UCSD-AML1 (cell line): ENCODE measurements at regions not wholly inside any gene's neighbourhood (a gene's known extent, or its start where the extent isn't known, plus 50 kb on each side); places are given as distances from the start of the nearest gene placed in this dataset.
"Not testable (repeated sequence)": the region's sequence is repeated elsewhere in the genome, so short reads cannot be mapped to it uniquely, and the experiment has no call there.

Source experiments
- DNase-seq: peaks from one replicate; lab custom pipeline; 2025; ENCODE audit not compliant: unreplicated experiment; lab: John Stamatoyannopoulos, UW

GRCh38 chr5:88622890-88623289, 260.1 kb downstream of the MEF2C start:
- DNase-seq = not testable (repeated sequence)

DNA sequence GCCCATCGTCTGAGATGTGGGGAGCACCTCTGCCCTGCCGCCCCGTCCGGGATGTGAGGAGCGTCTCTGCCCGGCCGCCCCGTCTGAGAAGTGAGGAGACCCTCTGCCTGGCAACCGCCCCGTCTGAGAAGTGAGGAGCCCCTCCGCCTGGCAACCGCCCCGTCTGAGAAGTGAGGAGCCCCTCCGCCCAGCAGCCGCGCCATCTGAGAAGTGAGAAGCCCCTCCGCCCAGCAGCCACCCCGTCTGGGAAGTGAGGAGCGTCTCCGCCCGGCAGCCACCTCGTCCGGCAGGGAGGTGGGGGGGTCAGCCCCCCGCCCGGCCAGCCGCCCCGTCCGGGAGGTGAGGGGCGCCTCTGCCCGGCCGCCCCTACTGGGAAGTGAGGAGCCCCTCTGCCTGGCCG, 267.2 kb downstream of the MEF2C start:
- not testable (repeated sequence) for DNase-seq

DNA sequence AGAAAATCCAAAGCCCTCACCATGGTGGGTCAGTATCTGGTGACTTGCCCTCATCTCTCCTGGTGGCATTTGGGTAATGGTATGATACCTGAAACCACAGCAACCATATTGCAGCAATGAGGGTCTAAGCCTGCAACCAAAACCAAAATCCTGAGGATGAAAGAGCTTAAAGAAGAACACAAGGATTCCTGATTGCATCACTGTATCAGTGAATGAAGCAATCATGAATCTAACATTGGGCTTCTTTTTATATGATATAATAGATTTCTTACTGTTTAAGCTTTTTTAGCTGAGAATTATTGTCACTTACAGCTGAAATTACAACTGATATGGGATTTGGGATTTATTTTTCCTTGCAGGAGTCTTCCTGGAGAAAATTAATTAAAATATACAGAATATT, 269.9 kb downstream of the MEF2C start:
- DNase-seq = no peak

GRCh38 chr5:88610586-88610985, 272.4 kb downstream of the MEF2C start:
- no peak for DNase-seq

- no peak for DNase-seq
Observed at GRCh38 chr5:88607492-88607891, 275.5 kb downstream of the MEF2C start.

DNA sequence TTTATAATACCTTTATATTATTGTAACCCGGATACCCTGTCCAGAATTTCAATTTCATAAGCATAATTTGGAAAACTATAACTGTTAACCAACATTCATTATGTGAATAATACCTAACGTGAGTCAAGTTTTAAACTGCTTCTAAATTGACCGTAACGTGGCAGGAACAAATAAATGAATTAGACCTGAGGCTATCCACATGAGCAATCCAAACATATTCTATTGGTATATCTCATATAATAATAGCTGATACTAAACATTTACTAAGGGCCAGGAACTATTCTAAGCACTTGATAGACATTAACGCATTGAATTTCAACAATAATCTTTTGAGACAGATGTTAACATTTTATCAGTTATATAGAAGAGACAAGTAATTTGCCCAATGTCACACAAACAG, 276.4 kb downstream of the MEF2C start:
- DNase-seq = no peak

- no peak for DNase-seq
Observed at GRCh38 chr5:88606173-88606572, 276.8 kb downstream of the MEF2C start.

DNA sequence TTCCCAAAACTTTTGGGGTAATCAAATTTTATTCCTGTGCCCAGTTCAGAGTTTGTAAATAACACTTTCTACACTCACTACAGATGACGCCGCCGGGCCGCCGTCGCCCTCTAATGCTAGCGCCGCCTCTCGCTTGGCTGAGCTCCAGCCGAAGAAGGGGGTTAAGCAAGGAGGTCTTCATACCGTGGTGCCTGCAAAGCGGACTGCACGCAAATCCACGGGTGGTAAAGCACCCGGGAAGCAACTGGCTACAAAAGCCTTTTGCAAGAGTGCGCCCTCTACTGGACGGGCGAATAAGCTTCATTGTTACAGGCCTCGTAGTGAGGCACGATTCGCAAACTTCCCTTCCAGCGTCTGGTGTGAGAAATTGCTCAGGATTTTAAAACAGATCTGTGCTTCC, 280.4 kb downstream of the MEF2C start:
- DNase-seq = peak; percentile 47

DNA sequence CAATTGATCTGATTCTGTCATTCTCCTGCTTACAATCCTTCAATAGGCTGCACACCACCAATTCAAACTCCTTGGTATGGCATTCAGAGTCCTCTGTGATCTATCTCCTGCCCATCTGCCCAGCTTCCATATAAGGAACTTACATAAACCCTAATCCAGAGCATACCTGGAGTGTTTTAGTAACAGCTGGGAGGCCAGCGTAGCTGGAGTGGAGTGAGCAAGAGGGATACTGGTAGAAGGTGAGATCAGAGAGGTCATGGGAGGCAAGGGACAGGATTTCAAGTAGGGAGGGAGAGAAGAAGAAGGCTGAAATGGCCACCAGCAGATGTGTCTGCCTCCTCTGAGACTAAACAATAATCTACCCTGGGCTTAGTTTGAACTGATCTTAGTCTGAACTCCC, 288.5 kb downstream of the MEF2C start:
- DNase-seq = no peak

DNA sequence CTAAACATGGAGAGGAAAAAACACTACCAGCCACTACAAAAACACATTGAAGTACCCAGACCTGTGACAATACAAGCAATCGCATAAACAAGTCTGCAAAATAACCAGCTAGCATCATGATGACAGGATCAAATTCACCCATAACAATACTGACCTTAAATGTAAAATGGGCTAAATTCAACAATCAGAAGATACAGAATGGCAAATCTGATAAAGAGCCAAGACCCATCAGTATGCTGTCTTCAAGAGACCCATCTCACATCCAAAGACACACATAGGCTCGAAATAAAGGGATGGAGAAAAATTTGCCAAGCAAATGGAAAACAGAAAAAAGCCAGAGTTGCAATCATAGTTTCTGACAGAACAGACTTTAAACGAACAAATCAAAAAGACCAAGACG, 294.4 kb downstream of the MEF2C start:
- DNase-seq = no peak

- no peak for DNase-seq
Observed at GRCh38 chr5:88583471-88583870, 299.5 kb downstream of the MEF2C start.

- DNase-seq = no peak
Observed at GRCh38 chr5:88558366-88558765, 289.7 kb upstream of the TMEM161B start.

DNA sequence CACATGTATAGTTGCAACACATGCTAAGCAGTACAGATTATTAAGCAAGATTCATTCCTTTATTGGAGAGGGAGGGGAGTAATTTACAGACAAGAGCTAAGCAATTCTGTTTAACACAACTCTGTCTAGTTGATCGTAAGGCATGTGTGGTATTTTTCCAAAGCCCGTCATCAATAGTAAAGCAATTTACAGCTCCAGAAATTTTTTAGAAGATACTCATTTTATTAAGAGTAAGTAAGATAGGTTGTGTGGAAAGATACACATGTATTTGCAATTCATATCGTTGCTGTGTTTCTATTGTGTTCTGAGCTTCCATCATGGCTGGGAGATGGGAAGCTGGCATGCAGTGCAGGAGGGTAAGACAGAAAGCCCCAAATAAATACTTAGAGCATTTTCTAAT, 289.2 kb upstream of the TMEM161B start:
- no peak for DNase-seq

DNA sequence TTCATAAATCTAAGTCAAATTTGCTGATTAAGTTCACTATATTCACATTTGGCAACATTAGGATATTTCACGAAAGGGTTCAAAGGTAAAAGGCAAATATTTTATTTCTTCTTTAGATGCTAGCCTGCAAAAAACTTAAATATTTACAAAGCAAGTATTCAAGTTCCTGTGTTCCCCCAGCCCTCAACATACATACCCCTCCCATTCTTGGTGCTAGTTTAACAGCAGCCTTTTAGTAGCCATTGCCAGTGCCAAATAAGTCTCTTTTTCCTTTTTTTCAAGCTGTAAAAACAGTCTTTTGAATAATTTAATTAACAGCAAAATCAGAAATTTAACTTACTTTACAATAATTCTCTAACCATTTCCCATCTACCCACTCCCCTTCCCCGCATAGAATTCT, 288.5 kb upstream of the TMEM161B start:
- no peak for DNase-seq

- DNase-seq = no peak
Observed at GRCh38 chr5:88556406-88556805, 287.8 kb upstream of the TMEM161B start.

DNA sequence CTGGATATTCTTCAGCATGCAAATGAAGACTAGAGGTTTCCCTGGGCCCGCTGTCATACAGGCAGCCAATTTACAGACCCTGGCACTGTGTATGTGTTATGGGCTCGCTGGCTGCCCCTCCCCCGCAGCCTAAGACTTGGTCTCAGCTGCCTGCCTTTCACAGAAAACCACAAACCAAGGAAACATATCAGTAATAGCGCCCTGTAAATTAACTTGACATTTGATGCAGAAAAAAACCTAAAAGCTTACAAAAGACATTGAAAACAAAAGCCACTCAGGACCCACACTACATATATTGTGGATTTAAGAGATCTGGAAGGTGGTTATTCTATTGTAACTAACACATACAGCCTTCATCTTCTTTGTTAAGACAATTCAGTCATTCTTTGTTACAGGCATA, 287.0 kb upstream of the TMEM161B start:
- peak; percentile 5 for DNase-seq

GRCh38 chr5:88553986-88554385, 285.3 kb upstream of the TMEM161B start:
- DNase-seq = no peak

DNA sequence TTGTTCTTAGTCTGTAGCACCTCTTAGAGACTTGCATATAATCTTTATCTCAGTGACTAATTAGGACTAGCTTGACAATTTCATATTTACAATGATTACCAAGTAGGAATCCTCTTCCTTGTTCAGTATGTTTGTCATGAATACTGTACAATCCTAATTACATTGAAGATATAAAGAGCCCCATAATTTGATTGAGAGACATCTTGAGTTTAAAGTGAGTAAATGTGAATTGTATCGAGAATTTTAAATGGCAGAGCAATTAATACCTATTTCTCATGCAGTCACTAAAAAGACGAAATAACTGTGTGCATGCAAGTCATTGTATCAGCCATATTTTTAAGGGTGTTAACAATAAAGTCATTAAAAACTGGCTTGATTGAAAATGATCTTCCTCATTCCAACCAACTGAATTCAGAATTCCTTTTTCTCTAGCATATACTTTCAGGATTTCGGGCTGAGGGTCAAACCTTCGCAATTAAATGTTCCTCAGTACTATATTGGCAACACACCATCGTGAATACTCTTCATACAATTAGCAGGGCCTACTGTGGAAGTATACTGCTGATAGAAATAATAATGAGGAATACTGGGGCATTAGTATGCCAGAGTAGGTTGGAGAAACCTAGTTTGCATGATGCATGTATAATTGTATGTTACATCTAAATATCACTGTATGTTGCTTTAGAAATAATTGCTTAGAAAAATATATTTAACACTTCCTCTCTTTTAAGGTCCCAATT, 284.7 kb upstream of the TMEM161B start:
- DNase-seq = no peak

- DNase-seq = no peak
Observed at GRCh38 chr5:88552426-88552825, 283.8 kb upstream of the TMEM161B start.

DNA sequence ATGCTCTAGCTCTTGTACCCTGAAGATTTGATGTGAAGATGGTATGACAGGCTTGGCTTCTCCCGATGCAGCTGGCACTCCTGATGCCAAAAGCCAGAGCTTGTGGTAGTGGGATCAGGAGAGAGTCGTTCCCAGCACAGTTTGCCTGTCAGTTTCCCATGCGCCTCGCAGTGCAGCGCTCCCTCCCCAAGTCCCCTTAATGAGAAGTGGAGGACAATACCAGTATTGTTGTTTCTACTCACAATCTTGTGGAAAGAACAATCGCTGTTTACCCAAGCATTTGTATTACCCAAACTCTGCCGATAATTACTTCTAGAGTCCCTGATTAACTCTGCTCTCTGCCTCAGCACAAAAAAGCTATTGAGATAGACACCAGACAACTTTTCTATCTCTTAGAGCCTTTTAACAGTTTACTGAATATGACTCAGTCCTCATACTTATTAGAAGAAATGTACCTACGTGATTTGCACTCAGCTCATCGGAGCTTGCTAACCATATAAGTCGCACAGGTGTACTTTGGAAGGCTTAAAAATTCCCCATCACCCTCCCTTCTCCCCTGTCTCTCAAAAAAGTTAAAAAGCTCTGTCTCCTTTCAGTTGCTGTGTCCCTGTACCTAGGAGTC, 283.2 kb upstream of the TMEM161B start:
- no peak for DNase-seq

DNA sequence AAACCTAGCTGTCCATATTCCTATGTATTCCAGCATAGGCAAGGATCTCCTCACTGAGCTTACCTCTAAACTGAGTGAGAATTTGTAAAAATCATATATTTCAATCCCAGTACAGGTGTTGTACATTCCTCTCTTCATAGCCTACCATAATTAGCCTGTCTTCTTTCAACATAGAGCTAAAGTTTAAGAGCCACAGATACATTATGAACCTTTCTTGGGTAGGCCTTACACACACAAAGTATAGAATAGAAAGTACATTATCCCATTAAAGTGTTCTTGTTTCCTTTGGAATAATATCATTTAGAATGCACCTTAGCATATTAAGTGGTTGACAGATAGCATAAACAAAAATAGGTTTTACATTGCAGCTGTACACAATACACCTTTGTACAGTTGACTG, 282.1 kb upstream of the TMEM161B start:
- DNase-seq = no peak

GRCh38 chr5:88548136-88548805, 279.6 kb upstream of the TMEM161B start:
- no peak for DNase-seq
